Activated CD4-positive, alpha-beta T cell treated with anti-CD3 and anti-CD28 coated beads for 24 hours (primary cell): ENCODE measurements at regions not wholly inside any gene's neighbourhood (a gene's known extent, or its start where the extent isn't known, plus 50 kb on each side); places are given as distances from the start of the nearest gene placed in this dataset.

Experiments used
- DNase-seq, 2 donors: peaks; one replicate each; pipeline ENCODE4 v3.0.0-alpha.2; 2020; ENCODE audit warnings: low read depth in 2 of 2

GRCh38 chr5:4189317-4189716, 593.7 kb downstream of the IRX1 start:
- DNase-seq: no peak

GRCh38 chr5:4191041-4191440, 595.4 kb downstream of the IRX1 start:
- DNase-seq: no peak

- DNase-seq: no peak
These were observed 596.1 kb downstream of the IRX1 start for GRCh38 chr5:4191703-4192102.

- DNase-seq: no peak
These were observed 596.5 kb downstream of the IRX1 start for GRCh38 chr5:4192111-4192510.

- no peak for DNase-seq
These were observed 601.1 kb downstream of the IRX1 start for GRCh38 chr5:4196744-4197143.

GRCh38 chr5:4197151-4197550, 601.5 kb downstream of the IRX1 start:
- no peak for DNase-seq

GRCh38 chr5:4198461-4198860, 602.8 kb downstream of the IRX1 start:
- no peak for DNase-seq

GRCh38 chr5:4199049-4199841, 603.6 kb downstream of the IRX1 start:
- no peak for DNase-seq

GRCh38 chr5:4203146-4203545, 607.5 kb downstream of the IRX1 start:
- DNase-seq: no peak

- DNase-seq: no peak
These were observed 608.9 kb downstream of the IRX1 start for GRCh38 chr5:4204276-4205141.

GRCh38 chr5:4205398-4205797, 609.8 kb downstream of the IRX1 start:
- DNase-seq: no peak

GRCh38 chr5:4206127-4206526, 610.5 kb downstream of the IRX1 start:
- DNase-seq: no peak

- no peak for DNase-seq
These were observed 611.9 kb downstream of the IRX1 start for GRCh38 chr5:4207486-4207885.

- DNase-seq: no peak
These were observed 612.9 kb downstream of the IRX1 start for GRCh38 chr5:4208537-4208936.

GRCh38 chr5:4208996-4209395, 613.4 kb downstream of the IRX1 start:
- DNase-seq: no peak

- no peak for DNase-seq
These were observed 616.6 kb downstream of the IRX1 start for GRCh38 chr5:4212071-4212739.

- DNase-seq: no peak
These were observed 617.6 kb downstream of the IRX1 start for GRCh38 chr5:4212981-4213819.

GRCh38 chr5:4215143-4215542, 619.5 kb downstream of the IRX1 start:
- no peak for DNase-seq

- no peak for DNase-seq
These were observed 620.5 kb downstream of the IRX1 start for GRCh38 chr5:4216142-4216541.

GRCh38 chr5:4220016-4220415, 624.4 kb downstream of the IRX1 start:
- DNase-seq: no peak

- DNase-seq: no peak
These were observed 625.4 kb downstream of the IRX1 start for GRCh38 chr5:4221048-4221447.

- DNase-seq: no peak
These were observed 626.5 kb downstream of the IRX1 start for GRCh38 chr5:4222147-4222546.
